GM12878 (cell line): ENCODE measurements at regions not wholly inside any gene's neighbourhood (a gene's known extent, or its start where the extent isn't known, plus 50 kb on each side); places are given as distances from the start of the nearest gene placed in this dataset.

Source experiments
- ATAC-seq: fragments of 200-7000 bp; cut with Tn5 transposase; 3 replicates; pipeline ENCODE4 v1.9.1; 2020; ENCODE audit warnings: mild to moderate bottlenecking, moderate library complexity
- BruUV-seq: library from RNA; stranded (reverse); fragments of 400-500 nt; replicated peaks from 2 replicates; lab custom pipeline; 2021; lab: Mats Ljungman, UMichigan
- CTCF ChIA-PET: fragments of 300-600 bp; sonication (Branson Sonifier 250); formaldehyde crosslinking; extraction: SDS; loops from one replicate; lab custom pipeline; 2021; ENCODE audit warnings: inconsistent platforms; lab: Yijun Ruan, JAX
- POLR2A ChIA-PET: fragments of 350-600 bp; formaldehyde crosslinking; extraction: SDS; loops from one replicate; lab custom pipeline; 2021; ENCODE audit warnings: inconsistent platforms; lab: Charles Lee
- RAD21 ChIA-PET: fragments of 300-600 bp; sonication (Branson Sonifier 250); formaldehyde crosslinking; loops from one replicate; lab custom pipeline; 2023; ENCODE audit warnings: antibody characterized with exemption; ENCODE audit not compliant: unreplicated experiment; lab: Charles Lee
- SMC1A ChIA-PET: fragments of 300-600 bp; sonication (Branson Sonifier 250); formaldehyde crosslinking; loops from one replicate; lab custom pipeline; 2023; ENCODE audit not compliant: unreplicated experiment, uncharacterized antibody; lab: Charles Lee
- DNase-seq: peaks from one replicate; pipeline ENCODE4 v3.0.0-alpha.2; 2011; ENCODE audit warnings: low read depth, low spot score
- FAIRE-seq: peaks from 3 replicates; lab custom pipeline; 2011; peaks lifted over from hg19 to GRCh38; lab: Jason Lieb, UNC
- H2AFZ ChIP-seq: 2 replicates; pipeline ENCODE4 v1.6.0; 2011; ENCODE audit warnings: low read depth, low read length, control low read depth; ENCODE audit not compliant: control insufficient read depth
- H3K27ac ChIP-seq: 2 replicates; pipeline ENCODE4 v1.5.1; 2011; ENCODE audit warnings: control low read depth; ENCODE audit not compliant: control insufficient read depth, insufficient read depth
- H3K27me3 ChIP-seq, 2 experiments: replicated peaks in 1 of 2; 2 replicates each; pipeline versions ENCODE4 v1.6.0 to v1.6.1; 2011; ENCODE audit warnings: low read length in 1 of 2; ENCODE audit not compliant: control insufficient read depth in 2 of 2, insufficient read depth in 2 of 2
- H3K36me3 ChIP-seq, 2 experiments: 2 replicates each; pipeline ENCODE4 v1.5.1; 2011; ENCODE audit warnings: low read length in 1 of 2; ENCODE audit not compliant: control insufficient read depth in 2 of 2, insufficient read depth in 2 of 2
- H3K4me1 ChIP-seq: 2 replicates; pipeline ENCODE4 v1.6.1; 2011; ENCODE audit warnings: mild to moderate bottlenecking, low read length, moderate library complexity, mixed read lengths; ENCODE audit not compliant: control insufficient read depth, insufficient read depth
- H3K4me2 ChIP-seq: 2 replicates; pipeline ENCODE4 v1.6.0; 2011; ENCODE audit warnings: control low read depth; ENCODE audit not compliant: control insufficient read depth, insufficient read depth
- H3K4me3 ChIP-seq: fragments of 200-600 bp; sonication (generic); 2 replicates; pipeline ENCODE4 v1.5.1; 2016
- H3K79me2 ChIP-seq: 2 replicates; pipeline ENCODE4 v1.6.0; 2011; ENCODE audit warnings: low read length; ENCODE audit not compliant: control insufficient read depth, insufficient read depth
- H3K9ac ChIP-seq: 2 replicates; pipeline ENCODE4 v1.8.0; 2011; ENCODE audit warnings: low read length, control low read depth, mixed read lengths; ENCODE audit not compliant: control insufficient read depth, insufficient read depth
- H3K9me3 ChIP-seq: replicated peaks from 3 replicates; pipeline ENCODE4 v1.5.1; 2011; ENCODE audit warnings: mild to moderate bottlenecking, low read length; ENCODE audit not compliant: control insufficient read depth, insufficient read depth
- H4K20me1 ChIP-seq: 2 replicates; pipeline ENCODE4 v1.6.0; 2011; ENCODE audit not compliant: control insufficient read depth, insufficient read depth
- CREB1 ChIP-seq: IDR thresholded peaks from 2 replicates; pipeline ENCODE4 v1.6.1; 2012; ENCODE audit warnings: low read depth, mild to moderate bottlenecking, inconsistent platforms
- MEF2B ChIP-seq: fragments of 450-650 bp; IDR thresholded peaks from 2 replicates; pipeline ENCODE4 v1.6.1; 2018; ENCODE audit warnings: mild to moderate bottlenecking, moderate library complexity; ENCODE audit not compliant: partially characterized antibody, poor library complexity, severe bottlenecking
- RAD21 ChIP-seq: IDR thresholded peaks from 2 replicates; pipeline ENCODE4 v1.6.1; 2011; ENCODE audit warnings: mild to moderate bottlenecking, low read depth, low read length, moderate library complexity; ENCODE audit not compliant: insufficient read depth
- SIN3A ChIP-seq: IDR thresholded peaks from 2 replicates; pipeline ENCODE4 v1.6.1; 2012; ENCODE audit warnings: low read depth, low read length, improper control_type of control experiment
- SREBF1 ChIP-seq: IDR thresholded peaks from 2 replicates; pipeline ENCODE4 v1.6.1; 2012; ENCODE audit warnings: mild to moderate bottlenecking, low read length
- TAF1 ChIP-seq: IDR thresholded peaks from 2 replicates; pipeline ENCODE4 v1.6.1; 2011; ENCODE audit warnings: mild to moderate bottlenecking, low read depth, low read length, borderline replicate concordance
- ZNF217 ChIP-seq: fragments of 450-650 bp; IDR thresholded peaks from 2 replicates; pipeline ENCODE4 v1.6.1; 2017; ENCODE audit warnings: antibody characterized with exemption, mild to moderate bottlenecking
- ZNF274 ChIP-seq: IDR thresholded peaks from one replicate; pipeline ENCODE4 v1.8.0; 2011; ENCODE audit not compliant: insufficient read length, insufficient read depth
- WGBS: methylation state at CpG from one replicate; pipeline ENCODE4 v1.1.6; 2016; ENCODE audit warnings: low lambda C conversion rate; ENCODE audit not compliant: insufficient replicate concordance, insufficient coverage; ENCODE audit errors: missing lambda C conversion rate; 5-methylcytosine and 5-hydroxymethylcytosine counted together
- in situ Hi-C: fragments of 300-500 bp; cut with MboI; formaldehyde crosslinking; loops from 9 replicates; pipeline ENCODE4 v1.14.3; 2018; ENCODE audit warnings: mixed read lengths
- intact Hi-C: fragments of 100-400 bp; cut with micrococcal nuclease; formaldehyde crosslinking; loops from one replicate; pipeline ENCODE4 v1.14.2; 2022; ENCODE audit not compliant: unreplicated experiment
- TF ChIP-seq, protein P1 (sequence below): fragments of 450-650 bp; IDR thresholded peaks from 2 replicates; pipeline ENCODE4 v1.6.1; 2018; ENCODE audit warnings: borderline replicate concordance, mild to moderate bottlenecking; ENCODE audit not compliant: partially characterized antibody
- TF ChIP-seq, protein P2 (sequence below): fragments of 450-650 bp; formaldehyde crosslinking; IDR thresholded peaks from 2 replicates; pipeline ENCODE4 v1.4.0; 2020; ENCODE audit warnings: mild to moderate bottlenecking, moderate library complexity
- TF ChIP-seq, protein P3 (sequence below): fragments of 450-650 bp; IDR thresholded peaks from 2 replicates; pipeline ENCODE4 v1.6.1; 2018; ENCODE audit warnings: mild to moderate bottlenecking, low read depth, moderate library complexity; ENCODE audit not compliant: partially characterized antibody

DNA sequence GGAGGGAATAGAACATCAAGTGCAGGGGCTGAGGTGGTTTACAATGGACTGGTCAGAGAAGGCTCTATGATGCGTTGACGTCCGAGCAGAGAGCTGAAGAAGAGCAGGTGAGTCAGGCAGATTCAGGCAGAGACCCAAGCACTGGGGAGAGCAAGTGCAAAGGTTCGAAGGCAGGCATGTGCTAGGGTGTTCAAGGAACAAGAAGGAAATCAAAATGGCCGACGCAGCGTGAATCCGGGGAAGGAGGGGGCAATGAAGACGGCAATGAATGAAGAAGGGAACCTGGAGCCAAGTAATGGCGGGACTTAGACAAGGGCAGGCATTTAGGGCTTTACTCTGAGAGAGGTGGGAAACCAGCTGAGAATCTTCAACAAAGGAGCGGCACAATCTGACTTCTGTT is 56.8 kb upstream of the DCTD start (continued):
- TF ChIP-seq, protein P1, sequence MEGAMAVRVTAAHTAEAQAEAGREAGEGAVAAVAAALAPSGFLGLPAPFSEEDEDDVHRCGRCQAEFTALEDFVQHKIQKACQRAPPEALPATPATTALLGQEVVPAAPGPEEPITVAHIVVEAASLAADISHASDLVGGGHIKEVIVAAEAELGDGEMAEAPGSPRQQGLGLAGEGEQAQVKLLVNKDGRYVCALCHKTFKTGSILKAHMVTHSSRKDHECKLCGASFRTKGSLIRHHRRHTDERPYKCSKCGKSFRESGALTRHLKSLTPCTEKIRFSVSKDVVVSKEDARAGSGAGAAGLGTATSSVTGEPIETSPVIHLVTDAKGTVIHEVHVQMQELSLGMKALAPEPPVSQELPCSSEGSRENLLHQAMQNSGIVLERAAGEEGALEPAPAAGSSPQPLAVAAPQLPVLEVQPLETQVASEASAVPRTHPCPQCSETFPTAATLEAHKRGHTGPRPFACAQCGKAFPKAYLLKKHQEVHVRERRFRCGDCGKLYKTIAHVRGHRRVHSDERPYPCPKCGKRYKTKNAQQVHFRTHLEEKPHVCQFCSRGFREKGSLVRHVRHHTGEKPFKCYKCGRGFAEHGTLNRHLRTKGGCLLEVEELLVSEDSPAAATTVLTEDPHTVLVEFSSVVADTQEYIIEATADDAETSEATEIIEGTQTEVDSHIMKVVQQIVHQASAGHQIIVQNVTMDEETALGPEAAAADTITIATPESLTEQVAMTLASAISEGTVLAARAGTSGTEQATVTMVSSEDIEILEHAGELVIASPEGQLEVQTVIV, result no peak
- no peak for TF ChIP-seq CREB1
- no peak for TF ChIP-seq SREBF1
- TF ChIP-seq, protein P2, sequence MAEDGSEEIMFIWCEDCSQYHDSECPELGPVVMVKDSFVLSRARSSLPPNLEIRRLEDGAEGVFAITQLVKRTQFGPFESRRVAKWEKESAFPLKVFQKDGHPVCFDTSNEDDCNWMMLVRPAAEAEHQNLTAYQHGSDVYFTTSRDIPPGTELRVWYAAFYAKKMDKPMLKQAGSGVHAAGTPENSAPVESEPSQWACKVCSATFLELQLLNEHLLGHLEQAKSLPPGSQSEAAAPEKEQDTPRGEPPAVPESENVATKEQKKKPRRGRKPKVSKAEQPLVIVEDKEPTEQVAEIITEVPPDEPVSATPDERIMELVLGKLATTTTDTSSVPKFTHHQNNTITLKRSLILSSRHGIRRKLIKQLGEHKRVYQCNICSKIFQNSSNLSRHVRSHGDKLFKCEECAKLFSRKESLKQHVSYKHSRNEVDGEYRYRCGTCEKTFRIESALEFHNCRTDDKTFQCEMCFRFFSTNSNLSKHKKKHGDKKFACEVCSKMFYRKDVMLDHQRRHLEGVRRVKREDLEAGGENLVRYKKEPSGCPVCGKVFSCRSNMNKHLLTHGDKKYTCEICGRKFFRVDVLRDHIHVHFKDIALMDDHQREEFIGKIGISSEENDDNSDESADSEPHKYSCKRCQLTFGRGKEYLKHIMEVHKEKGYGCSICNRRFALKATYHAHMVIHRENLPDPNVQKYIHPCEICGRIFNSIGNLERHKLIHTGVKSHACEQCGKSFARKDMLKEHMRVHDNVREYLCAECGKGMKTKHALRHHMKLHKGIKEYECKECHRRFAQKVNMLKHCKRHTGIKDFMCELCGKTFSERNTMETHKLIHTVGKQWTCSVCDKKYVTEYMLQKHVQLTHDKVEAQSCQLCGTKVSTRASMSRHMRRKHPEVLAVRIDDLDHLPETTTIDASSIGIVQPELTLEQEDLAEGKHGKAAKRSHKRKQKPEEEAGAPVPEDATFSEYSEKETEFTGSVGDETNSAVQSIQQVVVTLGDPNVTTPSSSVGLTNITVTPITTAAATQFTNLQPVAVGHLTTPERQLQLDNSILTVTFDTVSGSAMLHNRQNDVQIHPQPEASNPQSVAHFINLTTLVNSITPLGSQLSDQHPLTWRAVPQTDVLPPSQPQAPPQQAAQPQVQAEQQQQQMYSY (CRISPR knock-in tag), result no peak
- TF ChIP-seq ZNF217, result no peak
- no peak for TF ChIP-seq TAF1
- no peak for TF ChIP-seq ZNF274

DNA sequence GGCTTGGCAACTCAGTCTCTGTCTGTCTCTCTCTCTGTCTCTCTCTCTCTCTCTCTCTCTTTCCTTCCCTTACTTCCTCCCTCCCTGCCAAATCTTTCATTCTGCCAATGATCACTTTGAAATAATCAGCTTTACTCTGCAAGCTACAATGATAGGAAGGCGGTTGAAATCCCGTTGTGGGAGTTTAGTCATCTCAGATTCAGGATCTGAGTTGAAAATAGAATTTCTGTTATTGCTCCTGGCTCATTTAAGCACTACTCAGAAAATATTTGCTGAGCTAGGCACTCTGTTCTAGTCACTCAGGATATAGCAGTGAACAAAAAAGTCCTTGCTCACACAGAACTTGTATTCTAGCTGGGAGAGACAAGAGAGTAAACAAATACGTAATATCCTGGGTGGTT is 56.3 kb upstream of the DCTD start:
- no peaks in the 10 kb centered on the region for H3K79me2 ChIP-seq
- H3K4me1 ChIP-seq, result peaks cover 6% of the 10 kb centered on the region
- ChIA-PET SMC1A (interaction anchor here (0.8 kb wide), 1 partner anchor 36 kb away, joined by 3 read pairs; no protein-coding TSS in a partner anchor), RAD21 (no interaction called here), CTCF (interaction anchor here (0.6 kb wide), 1 partner anchor 100 kb away, joined by 3 read pairs; no protein-coding TSS in a partner anchor), POLR2A (no interaction called here)
- WGBS, result 42% methylated on average over 3 of the region's 3 CpGs
- H2AFZ ChIP-seq, result no peak overlapping the region
- BruUV-seq, result no TSS peak
- H3K27ac ChIP-seq, result no peak overlapping the region
- DNase-seq (no peak), FAIRE-seq (no peak), ATAC-seq (no peak)
- in situ Hi-C loops, result no loop called here
- intact Hi-C loops, result no loop called here
- H3K27me3 ChIP-seq, result no peaks in the 10 kb centered on the region
- no peaks in the 10 kb centered on the region for H4K20me1 ChIP-seq
- no peak overlapping the region for H3K4me3 ChIP-seq
- H3K9me3 ChIP-seq, result peaks cover 6% of the 10 kb centered on the region; the same call in 2 of the 3 replicates
- H3K4me2 ChIP-seq, result no peak overlapping the region
- H3K9ac ChIP-seq, result no peak overlapping the region
- H3K36me3 ChIP-seq, result no peaks in the 10 kb centered on the region; a peak in 1 of 4 replicates
- TF ChIP-seq, protein P3, sequence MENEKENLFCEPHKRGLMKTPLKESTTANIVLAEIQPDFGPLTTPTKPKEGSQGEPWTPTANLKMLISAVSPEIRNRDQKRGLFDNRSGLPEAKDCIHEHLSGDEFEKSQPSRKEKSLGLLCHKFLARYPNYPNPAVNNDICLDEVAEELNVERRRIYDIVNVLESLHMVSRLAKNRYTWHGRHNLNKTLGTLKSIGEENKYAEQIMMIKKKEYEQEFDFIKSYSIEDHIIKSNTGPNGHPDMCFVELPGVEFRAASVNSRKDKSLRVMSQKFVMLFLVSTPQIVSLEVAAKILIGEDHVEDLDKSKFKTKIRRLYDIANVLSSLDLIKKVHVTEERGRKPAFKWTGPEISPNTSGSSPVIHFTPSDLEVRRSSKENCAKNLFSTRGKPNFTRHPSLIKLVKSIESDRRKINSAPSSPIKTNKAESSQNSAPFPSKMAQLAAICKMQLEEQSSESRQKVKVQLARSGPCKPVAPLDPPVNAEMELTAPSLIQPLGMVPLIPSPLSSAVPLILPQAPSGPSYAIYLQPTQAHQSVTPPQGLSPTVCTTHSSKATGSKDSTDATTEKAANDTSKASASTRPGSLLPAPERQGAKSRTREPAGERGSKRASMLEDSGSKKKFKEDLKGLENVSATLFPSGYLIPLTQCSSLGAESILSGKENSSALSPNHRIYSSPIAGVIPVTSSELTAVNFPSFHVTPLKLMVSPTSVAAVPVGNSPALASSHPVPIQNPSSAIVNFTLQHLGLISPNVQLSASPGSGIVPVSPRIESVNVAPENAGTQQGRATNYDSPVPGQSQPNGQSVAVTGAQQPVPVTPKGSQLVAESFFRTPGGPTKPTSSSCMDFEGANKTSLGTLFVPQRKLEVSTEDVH, result no peak
- TF ChIP-seq MEF2B (no peak), RAD21 (no peak), SIN3A (no peak)
- TF ChIP-seq, protein P1, result no peak
